GM13977 (cell line): ENCODE measurements at regions not wholly inside any gene's neighbourhood (a gene's known extent, or its start where the extent isn't known, plus 50 kb on each side); places are given as distances from the start of the nearest gene placed in this dataset.

Source experiments
- DNase-seq: peaks from one replicate; pipeline ENCODE4 v3.0.0; 2012; ENCODE audit warnings: low spot score
- in situ Hi-C: fragments of 300-500 bp; cut with MboI; formaldehyde crosslinking; loops from one replicate; pipeline ENCODE4 v1.12.0; 2022; ENCODE audit warnings: low sequenced_read_pairs, low pct_unique_long_range_greater_than_20kb, mixed read lengths, inconsistent platforms; ENCODE audit not compliant: unreplicated experiment
- TF ChIP-seq, protein P1 (sequence below): IDR thresholded peaks from 2 replicates; pipeline ENCODE4 v1.5.1; 2012; ENCODE audit warnings: mild to moderate bottlenecking, control low read depth; ENCODE audit not compliant: insufficient read depth; ENCODE audit errors: extremely low read depth, missing control alignments

DNA sequence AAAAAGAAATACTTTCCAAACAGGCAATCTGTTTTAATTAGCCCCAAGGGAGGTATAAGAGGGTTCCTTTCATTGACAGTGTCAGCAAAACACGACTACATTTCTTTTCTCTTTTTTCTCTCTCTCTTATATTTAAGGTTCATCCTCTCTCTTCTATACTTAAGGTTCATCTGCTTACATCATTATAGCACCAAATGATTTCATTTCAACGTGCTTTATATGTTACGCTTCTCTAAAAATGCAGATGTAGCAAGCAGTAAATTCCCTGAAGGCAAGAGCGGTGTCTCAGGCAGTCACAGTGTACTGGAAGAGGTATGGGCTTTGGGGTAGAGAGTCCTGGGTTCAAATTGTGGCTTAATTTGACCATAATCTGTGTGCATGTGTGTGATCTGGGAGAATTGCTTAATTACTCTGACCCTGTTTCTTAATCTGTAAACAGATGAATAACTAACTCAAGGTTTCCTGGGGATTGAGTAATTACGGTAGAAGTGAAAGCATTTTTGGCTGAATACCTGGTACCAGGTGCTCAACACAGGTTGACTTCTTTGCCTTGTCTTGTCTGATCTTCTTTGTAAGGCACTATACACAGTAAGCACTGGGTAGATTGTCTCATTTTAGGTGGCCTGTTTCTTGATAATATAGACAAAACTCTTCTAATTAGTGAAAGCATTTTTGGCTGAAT, 180.8 kb downstream of the SPRY1 start:
- TF ChIP-seq, protein P1, sequence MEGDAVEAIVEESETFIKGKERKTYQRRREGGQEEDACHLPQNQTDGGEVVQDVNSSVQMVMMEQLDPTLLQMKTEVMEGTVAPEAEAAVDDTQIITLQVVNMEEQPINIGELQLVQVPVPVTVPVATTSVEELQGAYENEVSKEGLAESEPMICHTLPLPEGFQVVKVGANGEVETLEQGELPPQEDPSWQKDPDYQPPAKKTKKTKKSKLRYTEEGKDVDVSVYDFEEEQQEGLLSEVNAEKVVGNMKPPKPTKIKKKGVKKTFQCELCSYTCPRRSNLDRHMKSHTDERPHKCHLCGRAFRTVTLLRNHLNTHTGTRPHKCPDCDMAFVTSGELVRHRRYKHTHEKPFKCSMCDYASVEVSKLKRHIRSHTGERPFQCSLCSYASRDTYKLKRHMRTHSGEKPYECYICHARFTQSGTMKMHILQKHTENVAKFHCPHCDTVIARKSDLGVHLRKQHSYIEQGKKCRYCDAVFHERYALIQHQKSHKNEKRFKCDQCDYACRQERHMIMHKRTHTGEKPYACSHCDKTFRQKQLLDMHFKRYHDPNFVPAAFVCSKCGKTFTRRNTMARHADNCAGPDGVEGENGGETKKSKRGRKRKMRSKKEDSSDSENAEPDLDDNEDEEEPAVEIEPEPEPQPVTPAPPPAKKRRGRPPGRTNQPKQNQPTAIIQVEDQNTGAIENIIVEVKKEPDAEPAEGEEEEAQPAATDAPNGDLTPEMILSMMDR = no peak
- no peak for DNase-seq
- in situ Hi-C loops = no loop called here

DNA sequence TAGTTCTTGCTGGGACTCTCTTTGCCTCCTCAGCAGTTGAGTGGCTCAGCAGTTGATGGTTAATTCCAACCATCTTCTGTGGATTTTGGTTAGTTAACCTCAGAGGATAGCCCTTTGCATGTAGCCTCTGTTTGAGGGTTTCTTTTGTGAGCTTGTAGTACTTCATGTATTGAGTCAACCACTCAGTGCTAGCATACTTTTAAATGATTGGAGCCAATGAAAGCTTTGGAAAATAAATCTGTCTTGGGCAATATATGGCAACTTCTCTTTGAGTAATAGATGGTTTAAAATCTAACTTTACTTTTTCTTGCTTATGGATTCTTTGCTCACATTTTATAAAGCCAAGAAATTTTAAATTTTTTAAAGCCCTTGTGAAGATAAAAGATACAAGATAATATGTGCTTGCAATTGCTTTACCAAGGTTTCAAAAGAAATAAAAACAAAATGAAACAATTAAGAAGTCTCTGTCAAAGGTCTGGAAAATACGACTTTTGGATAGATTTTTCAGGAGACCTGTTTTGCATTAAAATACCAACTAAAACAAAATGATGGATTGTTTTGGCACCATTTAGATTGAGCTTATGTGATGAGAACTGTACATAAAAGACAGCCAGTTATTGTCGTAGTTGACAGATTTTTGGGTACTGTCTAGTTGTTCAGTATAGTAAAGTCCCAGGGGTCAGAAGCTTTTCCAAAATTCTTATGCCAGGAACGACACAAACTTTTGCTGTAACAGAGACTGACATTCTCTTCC, 181.9 kb downstream of the SPRY1 start:
- TF ChIP-seq, protein P1 = no peak
- in situ Hi-C loops = no loop called here
- DNase-seq = no peak

DNA sequence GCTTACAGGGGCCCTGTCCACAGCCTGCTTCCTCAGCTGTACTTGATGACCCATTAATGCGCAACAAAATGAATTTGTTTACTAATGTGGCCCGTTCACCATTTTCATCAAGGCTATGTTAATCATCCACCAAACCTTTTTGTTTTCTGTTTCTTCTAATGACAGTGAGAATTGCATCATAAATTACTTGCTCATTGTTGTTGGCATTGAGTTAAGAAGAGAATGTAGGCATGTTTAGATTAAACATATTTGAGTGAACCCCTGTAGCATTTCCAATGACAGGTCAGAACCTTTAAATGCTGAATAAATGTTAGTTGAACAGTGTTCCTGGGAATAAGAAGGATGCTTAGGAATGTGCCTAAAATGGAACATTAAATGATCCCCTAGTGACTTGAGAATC, 183.4 kb downstream of the SPRY1 start:
- in situ Hi-C loops = no loop called here
- DNase-seq = no peak
- TF ChIP-seq, protein P1 = no peak

DNA sequence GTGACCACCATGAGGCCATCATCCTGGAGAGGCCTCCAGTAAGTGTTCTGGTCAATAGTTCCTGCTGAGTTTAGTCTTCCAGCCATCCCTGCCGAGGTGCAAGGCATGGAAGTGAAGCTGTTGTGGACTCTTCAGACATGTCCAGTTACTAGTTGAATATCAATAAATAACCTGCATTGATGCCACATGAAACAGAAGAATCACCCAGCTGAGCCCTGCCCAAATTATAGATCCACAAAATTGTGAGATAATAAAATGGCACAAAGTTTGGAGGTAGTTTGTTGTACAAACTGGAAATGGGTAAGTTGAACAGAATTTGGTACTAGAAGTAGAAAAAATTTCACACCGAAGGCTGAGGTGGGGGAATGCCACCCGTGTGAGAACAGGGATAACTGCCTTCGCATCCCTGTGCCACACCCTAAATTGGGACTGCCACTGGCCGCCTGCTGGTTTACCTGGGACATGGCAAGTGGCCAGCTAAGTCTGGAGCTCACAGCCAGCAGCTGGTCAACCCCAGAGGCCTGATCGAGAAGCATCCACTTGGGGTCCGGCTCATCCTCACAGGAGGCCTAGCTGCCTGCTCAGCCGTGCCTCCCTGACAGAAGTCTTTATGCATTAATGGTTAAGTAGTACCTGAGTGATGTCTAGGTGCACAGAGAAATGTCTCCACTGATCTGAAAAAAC, 184.5 kb downstream of the SPRY1 start:
- in situ Hi-C loops = no loop called here
- TF ChIP-seq, protein P1 = no peak
- DNase-seq = no peak

DNA sequence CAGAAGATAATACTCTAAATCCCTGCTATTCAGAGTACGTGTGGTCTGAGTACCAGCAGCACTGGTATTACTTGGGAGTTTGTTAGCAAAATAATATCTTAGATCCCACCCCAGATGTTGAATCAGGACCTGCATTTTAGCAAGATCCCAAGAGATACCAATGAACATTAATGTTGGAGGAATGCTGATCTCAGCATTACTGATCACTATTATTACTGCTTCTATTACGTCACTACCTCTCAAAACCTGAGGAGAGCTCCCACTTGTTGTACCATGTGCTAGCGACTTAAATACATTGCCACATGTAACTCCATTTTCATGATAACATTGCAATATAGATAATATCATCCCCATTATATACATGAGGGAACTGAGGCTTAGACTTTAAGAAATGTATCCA, 185.2 kb downstream of the SPRY1 start:
- no peak for DNase-seq
- TF ChIP-seq, protein P1 = no peak
- in situ Hi-C loops = no loop called here

DNA sequence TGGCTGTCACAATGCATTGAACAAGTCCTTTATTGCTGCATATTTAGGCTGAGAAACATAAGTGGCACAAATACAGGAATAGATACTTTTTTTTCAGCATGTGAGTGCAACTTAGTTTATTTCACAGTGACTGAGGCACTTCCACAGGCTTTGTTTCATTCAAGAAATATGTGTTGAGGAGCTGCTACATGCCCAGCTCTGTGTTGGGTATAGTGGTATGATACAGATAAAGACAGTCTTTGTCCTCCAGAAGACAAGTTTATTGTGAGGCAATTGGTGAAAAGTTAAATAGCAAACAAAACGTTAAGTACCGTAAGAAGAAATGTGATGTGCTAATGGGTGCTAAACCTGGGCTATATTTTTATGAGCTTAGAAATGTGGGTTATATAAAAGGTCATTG, 186.4 kb downstream of the SPRY1 start:
- TF ChIP-seq, protein P1 = no peak
- DNase-seq = no peak
- in situ Hi-C loops = no loop called here
